H9 (cell line): ENCODE measurements at regions not wholly inside any gene's neighbourhood (a gene's known extent, or its start where the extent isn't known, plus 50 kb on each side); places are given as distances from the start of the nearest gene placed in this dataset.

Experiments
- DNase-seq: peaks from one replicate; pipeline ENCODE4 v3.0.0-alpha.2; 2017
- H2AFZ ChIP-seq: one replicate; pipeline ENCODE4 v1.6.1; 2013; ENCODE audit warnings: mild to moderate bottlenecking, low read length, control low read depth, moderate library complexity
- H2AK5ac ChIP-seq: 2 replicates; pipeline ENCODE4 v1.6.1; 2013; ENCODE audit warnings: low read length, control low read depth, mixed read lengths; ENCODE audit not compliant: insufficient read length
- H2BK120ac ChIP-seq: one replicate; pipeline ENCODE4 v1.6.1; 2013; ENCODE audit warnings: low read depth, mild to moderate bottlenecking, low read length, control low read depth, inconsistent platforms; ENCODE audit not compliant: poor library complexity, severe bottlenecking
- H2BK12ac ChIP-seq: 2 replicates; pipeline ENCODE4 v1.6.1; 2013; ENCODE audit warnings: low read length, control low read depth, mixed read lengths, low read depth; ENCODE audit not compliant: insufficient read length
- H2BK15ac ChIP-seq: 2 replicates; pipeline ENCODE4 v1.6.1; 2013; ENCODE audit warnings: low read depth, low read length, control low read depth
- H2BK20ac ChIP-seq: one replicate; pipeline ENCODE4 v1.6.1; 2013; ENCODE audit warnings: low read depth, mild to moderate bottlenecking, low read length, control low read depth, inconsistent platforms; ENCODE audit not compliant: poor library complexity, severe bottlenecking
- H2BK5ac ChIP-seq: 2 replicates; pipeline ENCODE4 v1.6.1; 2013; ENCODE audit warnings: low read length, control low read depth, mixed read lengths; ENCODE audit not compliant: insufficient read length
- H3K14ac ChIP-seq: 2 replicates; pipeline ENCODE4 v1.6.1; 2013; ENCODE audit warnings: low read length, control low read depth; ENCODE audit not compliant: insufficient read depth
- H3K18ac ChIP-seq: 2 replicates; pipeline ENCODE4 v1.6.1; 2013; ENCODE audit warnings: low read depth, mild to moderate bottlenecking, mixed read lengths, low read length, control low read depth; ENCODE audit not compliant: insufficient read length
- H3K23ac ChIP-seq: 2 replicates; pipeline ENCODE4 v1.6.1; 2013; ENCODE audit warnings: low read length, control low read depth, mixed read lengths, low read depth; ENCODE audit not compliant: insufficient read length
- H3K23me2 ChIP-seq: 2 replicates; pipeline ENCODE4 v1.6.1; 2013; ENCODE audit warnings: low read depth, mild to moderate bottlenecking, mixed read lengths, low read length, control low read depth; ENCODE audit not compliant: insufficient read length, poor library complexity, severe bottlenecking
- H3K27ac ChIP-seq: 2 replicates; pipeline ENCODE4 v1.5.1; 2013; ENCODE audit warnings: low read length, control low read depth, mixed read lengths, low read depth; ENCODE audit not compliant: insufficient read length
- H3K27me3 ChIP-seq: 2 replicates; pipeline ENCODE4 v1.6.1; 2013; ENCODE audit warnings: low read length, control low read depth, inconsistent platforms; ENCODE audit not compliant: insufficient read depth
- H3K4ac ChIP-seq: 2 replicates; pipeline ENCODE4 v1.6.1; 2013; ENCODE audit warnings: low read depth, mild to moderate bottlenecking, control low read depth, inconsistent platforms, low read length, moderate library complexity
- H3K4me1 ChIP-seq: 2 replicates; pipeline ENCODE4 v1.6.1; 2013; ENCODE audit warnings: low read length, control low read depth, inconsistent platforms; ENCODE audit not compliant: insufficient read depth
- H3K4me2 ChIP-seq: 2 replicates; pipeline ENCODE4 v1.6.1; 2013; ENCODE audit warnings: low read length, control low read depth, mixed read lengths; ENCODE audit not compliant: insufficient read length, insufficient read depth
- H3K56ac ChIP-seq: 2 replicates; pipeline ENCODE4 v1.6.1; 2013; ENCODE audit warnings: low read depth, mild to moderate bottlenecking, mixed read lengths, low read length, control low read depth; ENCODE audit not compliant: insufficient read length
- H3K79me1 ChIP-seq: 2 replicates; pipeline ENCODE4 v1.6.1; 2013; ENCODE audit warnings: low read depth, mild to moderate bottlenecking, moderate library complexity, low read length, control low read depth, inconsistent platforms; ENCODE audit not compliant: insufficient read depth, poor library complexity, severe bottlenecking
- H3K79me2 ChIP-seq: 2 replicates; pipeline ENCODE4 v1.6.1; 2013; ENCODE audit warnings: low read length, control low read depth, inconsistent platforms; ENCODE audit not compliant: insufficient read depth
- H3K9ac ChIP-seq: 2 replicates; pipeline ENCODE4 v1.6.1; 2013; ENCODE audit warnings: low read length, control low read depth, mixed read lengths; ENCODE audit not compliant: insufficient read length; ENCODE audit errors: extremely low read depth
- H3K9me3 ChIP-seq: one replicate; pipeline ENCODE4 v1.6.1; 2013; ENCODE audit warnings: low read depth, low read length, inconsistent platforms; ENCODE audit not compliant: control insufficient read depth
- H3T11ph ChIP-seq: one replicate; pipeline ENCODE4 v1.6.1; 2013; ENCODE audit warnings: mild to moderate bottlenecking, low read length, control low read depth, inconsistent platforms
- H4K20me1 ChIP-seq: one replicate; pipeline ENCODE4 v1.6.1; 2013; ENCODE audit not compliant: control insufficient read depth, insufficient read length, insufficient read depth
- H4K5ac ChIP-seq: 2 replicates; pipeline ENCODE4 v1.6.1; 2013; ENCODE audit warnings: low read depth, mild to moderate bottlenecking, mixed read lengths, low read length, control low read depth; ENCODE audit not compliant: insufficient read length
- H4K8ac ChIP-seq: replicated peaks from 2 replicates; pipeline ENCODE4 v1.6.1; 2013; ENCODE audit warnings: low read length, control low read depth, mixed read lengths, low read depth; ENCODE audit not compliant: insufficient read length
- H4K91ac ChIP-seq: 2 replicates; pipeline ENCODE4 v1.6.1; 2013; ENCODE audit warnings: low read depth, mild to moderate bottlenecking, moderate library complexity, mixed read lengths, low read length, control low read depth; ENCODE audit not compliant: insufficient read length
- H3K27ac Mint-ChIP-seq, 3 experiments: 2 replicates in 2 of 3; 3 replicates in 1 of 3; pipeline ENCODE4 v1.8.0; 2020 to 2021; ENCODE audit warnings: mixed read lengths in 3 of 3, mild to moderate bottlenecking in 1 of 3, moderate library complexity in 1 of 3
- H3K27me3 Mint-ChIP-seq: 2 replicates; pipeline ENCODE4 v1.8.0; 2021; ENCODE audit warnings: low read depth, mild to moderate bottlenecking, moderate library complexity, mixed read lengths
- H3K36me3 Mint-ChIP-seq, 3 experiments: 2 replicates in 2 of 3; 3 replicates in 1 of 3; pipeline ENCODE4 v1.8.0; 2020 to 2021; ENCODE audit warnings: low read depth in 3 of 3, mixed read lengths in 3 of 3; ENCODE audit not compliant: insufficient read depth in 1 of 3
- H3K4me1 Mint-ChIP-seq, 2 experiments: 2 replicates each; pipeline ENCODE4 v1.8.0; 2020; ENCODE audit warnings: mixed read lengths in 2 of 2
- H3K4me3 Mint-ChIP-seq, 2 experiments: 2 replicates in 1 of 2; 3 replicates in 1 of 2; pipeline ENCODE4 v1.8.0; 2020 to 2021; ENCODE audit warnings: mild to moderate bottlenecking in 2 of 2, mixed read lengths in 2 of 2, moderate library complexity in 1 of 2
- H3K9me3 Mint-ChIP-seq, 2 experiments: 2 replicates in 1 of 2; 3 replicates in 1 of 2; pipeline ENCODE4 v1.8.0; 2020; ENCODE audit warnings: mild to moderate bottlenecking in 2 of 2, mixed read lengths in 2 of 2, moderate library complexity in 1 of 2
- CTCF ChIP-seq: fragments of 200-600 bp; sonication (generic); conservative IDR thresholded peaks from 3 replicates; pipeline ENCODE4 v1.8.0; 2021; ENCODE audit warnings: antibody characterized with exemption, mild to moderate bottlenecking
- WGBS: extraction: QIAGEN DNeasy Blood & Tissue Kit; methylation state at CpG from one replicate; pipeline ENCODE4 v1.1.7; 2013; ENCODE audit warnings: missing lambda C conversion rate, low lambda C conversion rate, mixed read lengths; ENCODE audit not compliant: insufficient read length; ENCODE audit errors: extremely low coverage; 5-methylcytosine and 5-hydroxymethylcytosine counted together

- no peak overlapping the region for H3K4me3 Mint-ChIP-seq
- H3K27me3 Mint-ChIP-seq, result no peaks in the 10 kb centered on the region
- H3K4me1 Mint-ChIP-seq, result peaks cover 6 to 11% of the 10 kb centered on the region in 2 experiments
- H2BK5ac ChIP-seq, result no peak overlapping the region
- no peaks in the 10 kb centered on the region for H3K9me3 ChIP-seq
- H3K79me1 ChIP-seq, result no peaks in the 10 kb centered on the region
- H3K18ac ChIP-seq, result no peak overlapping the region
- no peak overlapping the region for H2BK12ac ChIP-seq
- no peak overlapping the region for H2AFZ ChIP-seq
- H3K23ac ChIP-seq, result no peak overlapping the region
- DNase-seq, result no peak
- no peak overlapping the region for H2BK15ac ChIP-seq
- no peak overlapping the region for H3K4ac ChIP-seq
- H4K20me1 ChIP-seq, result no peaks in the 10 kb centered on the region
- H3K23me2 ChIP-seq, result no peaks in the 10 kb centered on the region
- H3K9ac ChIP-seq, result no peak overlapping the region
- no peak overlapping the region for H2BK120ac ChIP-seq
- no peak overlapping the region for H4K91ac ChIP-seq
- no peaks in the 10 kb centered on the region for H3K9me3 Mint-ChIP-seq
- H3K4me2 ChIP-seq, result no peak overlapping the region
- H3K79me2 ChIP-seq, result no peaks in the 10 kb centered on the region
- H4K5ac ChIP-seq, result no peak overlapping the region
- no peak overlapping the region for H3T11ph ChIP-seq
- H3K27ac ChIP-seq, result no peak overlapping the region
- H3K27me3 ChIP-seq, result no peaks in the 10 kb centered on the region
- no peak overlapping the region for H2AK5ac ChIP-seq
- no peak overlapping the region for H4K8ac ChIP-seq
- H3K56ac ChIP-seq, result no peak overlapping the region
- TF ChIP-seq CTCF, result no peak
- no CpG with 5 or more reads among the region's 5 CpGs for WGBS
- H3K14ac ChIP-seq, result no peak overlapping the region
- peak overlapping the region; percentile 83 for H2BK20ac ChIP-seq
- peaks cover 4% of the 10 kb centered on the region; the same call in 1 of the 2 replicates for H3K4me1 ChIP-seq
- H3K27ac Mint-ChIP-seq, result peak overlapping the region in 2 of 3 experiments; percentile 5 to 52; a peak in 2 of 7 replicates
- no peaks in the 10 kb centered on the region for H3K36me3 Mint-ChIP-seq
Measured at GRCh38 chr13:91123456-91124127, 223.9 kb upstream of the MIR17HG start.
